K562 (cell line): ENCODE measurements at regions not wholly inside any gene's neighbourhood (a gene's known extent, or its start where the extent isn't known, plus 50 kb on each side); places are given as distances from the start of the nearest gene placed in this dataset.

Experiments used
- ATAC-seq: fragments of 200-7000 bp; cut with Tn5 transposase; 3 replicates; pipeline ENCODE4 v1.9.1; 2020; ENCODE audit warnings: moderate library complexity
- BruUV-seq: library from RNA; stranded (reverse); fragments of 400-500 nt; replicated peaks from 2 replicates; lab custom pipeline; 2021; lab: Mats Ljungman, UMichigan
- CTCF ChIA-PET: fragments of 300-600 bp; formaldehyde crosslinking; extraction: SDS; loops from one replicate; lab custom pipeline; 2021; ENCODE audit warnings: low intra/inter-chr PET ratio; lab: Yijun Ruan, JAX
- POLR2A ChIA-PET: fragments of 300-600, 350-650 bp; sonication (Branson Sonifier 250); formaldehyde crosslinking; extraction: SDS; loops from one replicate; lab custom pipeline; 2021; ENCODE audit warnings: antibody characterized with exemption, inconsistent platforms; lab: Yijun Ruan, JAX
- DNase-seq, 4 experiments: peaks; one replicate each; pipeline versions ENCODE4 v3.0.0 to v3.0.0-alpha.2; 2011 to 2018; ENCODE audit warnings: low spot score in 3 of 4, mixed read lengths in 3 of 4; ENCODE audit errors: extremely low read depth in 1 of 4
- FAIRE-seq: peaks from 2 replicates; lab custom pipeline; 2011; peaks lifted over from hg19 to GRCh38; lab: Jason Lieb, UNC
- H2AFZ ChIP-seq: 2 replicates; pipeline ENCODE4 v1.6.0; 2011; ENCODE audit warnings: low read depth, low read length, control low read depth, inconsistent platforms
- H3K27ac ChIP-seq: fragments of 200-600 bp; 3 replicates; pipeline ENCODE4 v1.8.0; 2011; ENCODE audit warnings: low read depth, mild to moderate bottlenecking, control low read depth, inconsistent platforms, low read length, moderate library complexity, mixed read lengths; ENCODE audit errors: extremely low read depth
- H3K27me3 ChIP-seq, 2 experiments: fragments of 300-600 bp in 1 of 2; 2 replicates in 1 of 2; 3 replicates in 1 of 2; pipeline versions ENCODE4 v1.6.0 to v1.8.0; 2011; ENCODE audit warnings: inconsistent platforms in 2 of 2, low read length in 2 of 2, mild to moderate bottlenecking in 1 of 2, mixed read lengths in 1 of 2, moderate library complexity in 1 of 2; ENCODE audit not compliant: control insufficient read depth in 2 of 2, insufficient read depth in 2 of 2
- H3K36me3 ChIP-seq: fragments of 300-600 bp; 3 replicates; pipeline ENCODE4 v1.8.0; 2011; ENCODE audit warnings: mild to moderate bottlenecking, low read length, inconsistent platforms; ENCODE audit not compliant: control insufficient read depth, insufficient read depth
- H3K4me1 ChIP-seq, 2 experiments: fragments of 200-600 bp in 1 of 2; replicated peaks in 1 of 2; 2 replicates in 1 of 2; 3 replicates in 1 of 2; pipeline versions ENCODE4 v1.5.1 to v1.8.0; 2011; ENCODE audit warnings: inconsistent platforms in 2 of 2, low read length in 2 of 2, mild to moderate bottlenecking in 1 of 2, mixed read lengths in 1 of 2, moderate library complexity in 1 of 2; ENCODE audit not compliant: control insufficient read depth in 2 of 2, insufficient read depth in 2 of 2
- H3K4me2 ChIP-seq: 2 replicates; pipeline ENCODE4 v1.6.1; 2011; ENCODE audit warnings: low read length, control low read depth, inconsistent platforms, mixed read lengths; ENCODE audit not compliant: insufficient read depth
- H3K4me3 ChIP-seq: fragments of 200-600 bp; sonication (generic), shearing (Covaris generic); 2 replicates; pipeline ENCODE4 v1.5.1; 2016; ENCODE audit warnings: control low read depth, inconsistent platforms
- H3K79me2 ChIP-seq: fragments of 200-600 bp; 3 replicates; pipeline ENCODE4 v1.8.0; 2011; ENCODE audit warnings: low read length, inconsistent platforms; ENCODE audit not compliant: control insufficient read depth, insufficient read depth
- H3K9ac ChIP-seq, 2 experiments: 2 replicates each; pipeline versions ENCODE4 v1.6.0 to v1.6.1; 2011; ENCODE audit warnings: low read depth in 2 of 2, low read length in 2 of 2, control low read depth in 1 of 2, inconsistent platforms in 1 of 2, mild to moderate bottlenecking in 1 of 2, mixed read lengths in 1 of 2; ENCODE audit not compliant: insufficient read depth in 1 of 2
- H3K9me1 ChIP-seq: one replicate; pipeline ENCODE4 v1.6.0; 2011; ENCODE audit warnings: inconsistent platforms, mild to moderate bottlenecking, low read length, moderate library complexity; ENCODE audit not compliant: control insufficient read depth, insufficient read depth
- H3K9me3 ChIP-seq: replicated peaks from 2 replicates; pipeline ENCODE4 v1.5.1; 2011; ENCODE audit warnings: low read depth, low read length, inconsistent platforms; ENCODE audit not compliant: control insufficient read depth, insufficient read depth
- H4K20me1 ChIP-seq: replicated peaks from 2 replicates; pipeline ENCODE4 v1.6.1; 2011; ENCODE audit warnings: low read length, inconsistent platforms, mixed read lengths; ENCODE audit not compliant: control insufficient read depth, insufficient read depth
- MEIS2 ChIP-seq: fragments of 450-650 bp; IDR thresholded peaks from 2 replicates; pipeline ENCODE4 v1.6.1; 2014; ENCODE audit warnings: mild to moderate bottlenecking; ENCODE audit not compliant: partially characterized antibody
- ZBTB40 ChIP-seq, 2 experiments: fragments of 450-650 bp in 1 of 2; sonication (generic) in 1 of 2; formaldehyde crosslinking in 1 of 2; IDR thresholded peaks; 2 replicates each; pipeline versions ENCODE4 v1.7.1 to v1.9.0; 2016 to 2022; ENCODE audit warnings: inconsistent platforms in 1 of 2, mild to moderate bottlenecking in 1 of 2, missing genetic modification reagents in 1 of 2
- ZNF586 ChIP-seq: fragments of 450-650 bp; formaldehyde crosslinking; conservative IDR thresholded peaks from 2 replicates; pipeline ENCODE4 v1.4.0; 2020; ENCODE audit warnings: mild to moderate bottlenecking, moderate library complexity
- WGBS: fragments of 100-300 bp; shearing (Covaris generic); methylation state at CpG from one replicate; pipeline ENCODE4 v1.1.6; 2016; ENCODE audit warnings: low coverage, mixed read lengths; ENCODE audit not compliant: insufficient coverage; ENCODE audit errors: missing lambda C conversion rate; 5-methylcytosine and 5-hydroxymethylcytosine counted together
- in situ Hi-C: fragments of 300-500 bp; cut with MboI; formaldehyde crosslinking; loops from 4 replicates; pipeline ENCODE4 v1.15.0; 2018; ENCODE audit warnings: inconsistent platforms, mixed read lengths
- intact Hi-C: fragments of 100-400 bp; cut with micrococcal nuclease; formaldehyde crosslinking; loops from 2 replicates; pipeline ENCODE4 v1.14.2; 2022

- WGBS = 3% methylated on average over 7 of the region's 7 CpGs
- no peak for ATAC-seq
- no peak for FAIRE-seq
- no peaks in the 10 kb centered on the region for H3K4me1 ChIP-seq
- H3K9me3 ChIP-seq = no peaks in the 10 kb centered on the region
- no TSS peak for BruUV-seq
- H3K36me3 ChIP-seq = no peaks in the 10 kb centered on the region
- TF ChIP-seq ZNF586 (CRISPR knock-in tag) (no peak), ZBTB40 (IDR thresholded peaks at IDR 0.05) (no peak), ZBTB40 (CRISPR knock-in tag; IDR thresholded peaks at IDR 0.05) (no peak), MEIS2 (no peak)
- TF ChIP-seq, all 486 proteins: peak for 0
- Histone ChIP-seq H2AFZ (no peak overlapping the region), H3K4me2 (no peak overlapping the region), H3K9ac (no peak overlapping the region), H3K27ac (no peak overlapping the region), H3K79me2 (no peaks in the 10 kb centered on the region), H3K9me1 (no peaks in the 10 kb centered on the region), H4K20me1 (no peaks in the 10 kb centered on the region), H3K27me3 (no peaks in the 10 kb centered on the region), H3K4me3 (no peak overlapping the region)
- DNase-seq = no peak
- POLR2A ChIA-PET = no interaction called here
- intact Hi-C loops (no loop called here), in situ Hi-C loops (no loop called here)
- CTCF ChIA-PET = no interaction called here
Measured at GRCh38 chr3:137468446-137468845, 295.7 kb upstream of the SOX14 start.
